GM19239 (cell line): ENCODE measurements at regions not wholly inside any gene's neighbourhood (a gene's known extent, or its start where the extent isn't known, plus 50 kb on each side); places are given as distances from the start of the nearest gene placed in this dataset.
"Not testable (repeated sequence)": the region's sequence is repeated elsewhere in the genome, so short reads cannot be mapped to it uniquely, and the experiment has no call there.

Experiments
- DNase-seq: peaks from one replicate; pipeline ENCODE4 v3.0.0; 2011; ENCODE audit warnings: low spot score; ENCODE audit not compliant: insufficient read length
- FAIRE-seq: peaks from 2 replicates; lab custom pipeline; 2011; peaks lifted over from hg19 to GRCh38; lab: Jason Lieb, UNC

- no peak for DNase-seq
- FAIRE-seq, result no peak
Measured at GRCh38 chr13:74761801-74762757, 627.9 kb upstream of the KLF12 start.

- no peak for FAIRE-seq
Measured at GRCh38 chr13:74758188-74758587, 624.0 kb upstream of the KLF12 start.

GRCh38 chr13:74755065-74755464 lies 620.9 kb upstream of the KLF12 start:
- no peak for FAIRE-seq
- DNase-seq, result no peak

More at GRCh38 chr13:74758188-74758587, 624.0 kb upstream of the KLF12 start:
- no peak for DNase-seq

GRCh38 chr13:74751739-74752138 lies 617.5 kb upstream of the KLF12 start:
- FAIRE-seq (no peak), DNase-seq (no peak)

GRCh38 chr13:74747186-74747955 lies 613.2 kb upstream of the KLF12 start:
- FAIRE-seq (no peak), DNase-seq (no peak)

GRCh38 chr13:74743992-74744391 lies 609.8 kb upstream of the KLF12 start:
- FAIRE-seq (no peak), DNase-seq (no peak)

GRCh38 chr13:74741732-74742131 lies 607.5 kb upstream of the KLF12 start:
- no peak for FAIRE-seq
- no peak for DNase-seq

- FAIRE-seq (no peak), DNase-seq (no peak)
Measured at GRCh38 chr13:74732736-74733385, 598.7 kb upstream of the KLF12 start.

GRCh38 chr13:74731731-74732130 lies 597.5 kb upstream of the KLF12 start:
- no peak for DNase-seq

GRCh38 chr13:74730556-74731331 lies 596.5 kb upstream of the KLF12 start:
- FAIRE-seq (no peak), DNase-seq (no peak)

More at GRCh38 chr13:74731731-74732130, 597.5 kb upstream of the KLF12 start:
- FAIRE-seq, result no peak

- no peak for DNase-seq
- FAIRE-seq, result no peak
Measured at GRCh38 chr13:74726206-74726605, 592.0 kb upstream of the KLF12 start.

GRCh38 chr13:74718232-74718842 lies 584.1 kb upstream of the KLF12 start:
- DNase-seq, FAIRE-seq: not testable (repeated sequence)

- FAIRE-seq, result no peak
- DNase-seq, result no peak
Measured at GRCh38 chr13:74715718-74716117, 581.5 kb upstream of the KLF12 start.

GRCh38 chr13:74710006-74710405 lies 575.8 kb upstream of the KLF12 start:
- FAIRE-seq (no peak), DNase-seq (no peak)

- FAIRE-seq, result no peak
- no peak for DNase-seq
Measured at GRCh38 chr13:74709226-74709625, 575.0 kb upstream of the KLF12 start.

- DNase-seq (no peak), FAIRE-seq (no peak)
Measured at GRCh38 chr13:74708629-74709028, 574.4 kb upstream of the KLF12 start.

- FAIRE-seq, result no peak
- DNase-seq, result no peak
Measured at GRCh38 chr13:74707291-74707690, 573.1 kb upstream of the KLF12 start.

GRCh38 chr13:74706801-74707200 lies 572.6 kb upstream of the KLF12 start:
- DNase-seq (no peak), FAIRE-seq (no peak)

- DNase-seq, result no peak
- no peak for FAIRE-seq
Measured at GRCh38 chr13:74705438-74705837, 571.2 kb upstream of the KLF12 start.
